Choroid plexus epithelial cell (primary cell): ENCODE measurements at regions not wholly inside any gene's neighbourhood (a gene's known extent, or its start where the extent isn't known, plus 50 kb on each side); places are given as distances from the start of the nearest gene placed in this dataset.

Source experiments
- DNase-seq: peaks from one replicate; pipeline ENCODE4 v3.0.0-alpha.2; 2010; ENCODE audit warnings: low read depth
- H3K4me3 ChIP-seq: 2 replicates; pipeline ENCODE4 v1.5.1; 2011; ENCODE audit warnings: low read depth, mild to moderate bottlenecking, control low read depth, low read length, moderate library complexity
- TF ChIP-seq, protein P1 (sequence below): conservative IDR thresholded peaks from 2 replicates; pipeline ENCODE4 v1.5.1; 2011; ENCODE audit warnings: low read depth, mild to moderate bottlenecking, control low read depth, inconsistent platforms, low read length, moderate library complexity

DNA sequence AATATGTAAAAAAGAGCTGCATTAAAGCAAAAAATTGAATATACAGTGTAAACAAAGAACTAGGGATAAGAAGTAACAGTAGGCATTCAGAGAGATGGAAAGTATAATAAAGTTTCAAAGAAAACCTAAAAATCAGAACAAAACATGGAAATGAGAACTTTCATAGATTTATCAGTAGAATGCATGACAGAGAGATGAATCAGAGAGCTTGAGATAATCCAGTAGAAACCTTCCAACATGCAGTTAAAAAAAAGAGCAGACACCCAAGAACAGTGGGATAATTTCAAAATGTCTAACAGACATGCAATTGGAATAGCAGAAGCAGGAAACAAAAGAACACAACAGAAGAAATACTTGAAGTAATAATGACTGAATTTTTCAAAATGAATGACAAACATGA, 1384.2 kb downstream of the CDH11 start:
- H3K4me3 ChIP-seq: no peak overlapping the region
- TF ChIP-seq, protein P1, sequence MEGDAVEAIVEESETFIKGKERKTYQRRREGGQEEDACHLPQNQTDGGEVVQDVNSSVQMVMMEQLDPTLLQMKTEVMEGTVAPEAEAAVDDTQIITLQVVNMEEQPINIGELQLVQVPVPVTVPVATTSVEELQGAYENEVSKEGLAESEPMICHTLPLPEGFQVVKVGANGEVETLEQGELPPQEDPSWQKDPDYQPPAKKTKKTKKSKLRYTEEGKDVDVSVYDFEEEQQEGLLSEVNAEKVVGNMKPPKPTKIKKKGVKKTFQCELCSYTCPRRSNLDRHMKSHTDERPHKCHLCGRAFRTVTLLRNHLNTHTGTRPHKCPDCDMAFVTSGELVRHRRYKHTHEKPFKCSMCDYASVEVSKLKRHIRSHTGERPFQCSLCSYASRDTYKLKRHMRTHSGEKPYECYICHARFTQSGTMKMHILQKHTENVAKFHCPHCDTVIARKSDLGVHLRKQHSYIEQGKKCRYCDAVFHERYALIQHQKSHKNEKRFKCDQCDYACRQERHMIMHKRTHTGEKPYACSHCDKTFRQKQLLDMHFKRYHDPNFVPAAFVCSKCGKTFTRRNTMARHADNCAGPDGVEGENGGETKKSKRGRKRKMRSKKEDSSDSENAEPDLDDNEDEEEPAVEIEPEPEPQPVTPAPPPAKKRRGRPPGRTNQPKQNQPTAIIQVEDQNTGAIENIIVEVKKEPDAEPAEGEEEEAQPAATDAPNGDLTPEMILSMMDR: no peak
- DNase-seq: peak; percentile 15

DNA sequence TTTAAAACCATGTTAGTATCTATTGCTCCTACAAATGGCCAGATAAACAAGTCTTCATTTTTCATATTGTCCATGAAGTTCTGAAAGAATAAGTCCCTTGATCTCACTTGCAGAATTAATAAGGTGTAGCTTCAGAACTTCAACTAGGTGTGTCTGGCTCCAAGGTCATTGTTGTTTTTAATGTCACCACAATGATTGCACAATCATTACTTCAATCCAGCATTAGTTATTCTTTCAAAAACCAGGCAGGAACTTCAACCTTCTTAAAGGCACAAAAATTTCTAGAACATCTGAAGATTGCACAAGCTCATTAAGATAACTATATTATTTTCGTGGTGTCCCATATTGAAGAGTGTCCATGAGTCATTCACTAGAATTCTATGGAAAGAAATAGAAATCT, 1386.4 kb downstream of the CDH11 start:
- no peak overlapping the region for H3K4me3 ChIP-seq
- TF ChIP-seq, protein P1: no peak
- DNase-seq: no peak

DNA sequence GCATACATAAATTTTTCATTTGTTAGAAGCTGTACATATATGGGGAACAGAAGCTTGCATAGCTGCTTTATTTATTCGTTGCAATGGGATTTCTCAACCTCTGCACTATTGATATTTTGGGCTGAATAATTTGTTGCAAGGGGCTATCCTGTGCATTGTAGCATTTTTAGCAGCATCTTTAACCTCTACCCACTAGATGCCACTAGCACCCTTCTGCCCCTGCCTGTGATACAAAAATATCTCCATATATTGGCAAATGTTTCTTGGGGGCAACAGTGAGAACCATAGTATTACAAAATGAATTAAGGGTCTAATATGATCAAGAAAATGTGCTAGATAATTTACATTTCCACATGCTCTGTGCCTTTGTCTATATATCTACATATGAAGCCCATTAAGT, 1401.0 kb downstream of the CDH11 start:
- DNase-seq: no peak
- H3K4me3 ChIP-seq: no peak overlapping the region
- TF ChIP-seq, protein P1: peak; percentile 8

DNA sequence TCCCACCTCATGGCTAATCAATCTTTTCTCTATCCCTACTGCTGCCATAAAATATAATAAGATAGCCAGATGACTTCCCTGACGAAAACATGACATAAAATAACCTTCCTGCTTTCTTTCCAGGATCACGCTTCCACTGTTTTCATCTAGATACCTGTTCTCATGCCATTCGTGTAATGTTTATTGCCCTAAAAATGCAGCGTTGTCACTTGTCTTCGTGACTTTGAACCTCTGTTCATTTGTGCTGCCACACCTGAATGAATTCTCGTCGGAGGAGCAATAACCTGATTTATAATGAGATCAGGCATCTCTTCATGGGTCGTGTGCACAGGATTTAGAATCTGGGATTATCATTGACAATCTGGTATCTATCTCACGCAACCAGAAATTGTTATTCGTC, 1401.9 kb downstream of the CDH11 start:
- DNase-seq: no peak
- no peak overlapping the region for H3K4me3 ChIP-seq
- TF ChIP-seq, protein P1: no peak

DNA sequence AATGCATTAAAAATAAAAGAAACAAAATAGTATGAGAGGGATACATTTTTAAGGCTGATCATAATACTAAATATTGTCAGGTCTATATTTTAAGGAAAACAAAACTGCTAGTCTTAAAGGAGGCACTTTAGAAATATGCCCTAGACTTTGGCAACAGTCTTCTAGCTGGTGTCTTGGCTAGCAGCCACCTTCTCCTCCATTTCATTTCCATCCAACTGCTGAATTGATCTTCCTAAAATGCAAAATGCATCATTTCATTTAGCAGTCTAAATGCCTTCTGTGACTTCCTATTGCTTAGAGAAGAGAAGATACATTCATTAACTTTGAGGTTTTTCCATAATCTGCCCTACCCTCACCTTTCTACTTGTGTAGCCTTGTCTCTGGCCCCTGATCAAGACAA, 1404.1 kb downstream of the CDH11 start:
- no peak overlapping the region for H3K4me3 ChIP-seq
- TF ChIP-seq, protein P1: no peak
- DNase-seq: no peak

DNA sequence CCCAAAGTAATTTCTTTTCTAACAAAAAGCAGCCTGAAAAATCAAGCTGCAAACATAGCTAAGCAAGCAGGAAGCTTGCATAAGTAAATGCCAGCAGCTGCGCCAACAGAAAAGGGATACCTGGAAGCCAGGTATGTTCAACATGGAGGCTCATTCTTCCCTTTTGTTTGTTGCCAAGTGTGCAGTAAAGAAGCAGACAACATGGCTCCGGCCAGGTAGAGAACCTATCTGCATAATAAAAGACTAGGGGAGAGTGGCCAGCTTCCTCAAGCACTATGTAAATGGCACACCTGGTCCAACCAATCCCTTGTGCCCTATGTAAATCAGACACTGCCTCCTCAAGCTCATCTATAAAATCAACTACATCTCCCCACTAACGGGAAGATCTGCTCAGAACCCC, 1407.0 kb downstream of the CDH11 start:
- no peak overlapping the region for H3K4me3 ChIP-seq
- no peak for DNase-seq
- TF ChIP-seq, protein P1: no peak

DNA sequence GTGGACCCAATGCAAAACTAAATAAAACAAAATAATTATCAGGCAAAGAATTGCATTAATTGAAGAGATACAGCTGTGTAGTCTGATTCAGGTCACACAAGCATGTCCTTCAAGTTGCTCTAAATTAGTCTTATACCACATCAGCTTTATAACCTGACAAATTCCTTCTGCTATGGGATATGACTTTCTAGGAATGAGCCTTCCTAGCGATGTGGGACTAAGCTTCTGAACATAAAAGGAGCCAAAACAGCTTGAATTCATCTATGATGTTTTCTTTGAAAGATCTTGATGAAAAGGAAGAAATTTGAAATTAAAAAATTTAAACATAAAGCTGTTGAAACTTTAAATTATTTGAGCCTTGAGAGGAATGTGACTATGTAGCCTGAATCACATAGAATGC, 1409.1 kb downstream of the CDH11 start:
- TF ChIP-seq, protein P1: no peak
- no peak overlapping the region for H3K4me3 ChIP-seq
- DNase-seq: no peak
